ENCODE measurements at regions not wholly inside any gene's neighbourhood (a gene's known extent, or its start where the extent isn't known, plus 50 kb on each side); places are given as distances from the start of the nearest gene placed in this dataset.

DNA sequence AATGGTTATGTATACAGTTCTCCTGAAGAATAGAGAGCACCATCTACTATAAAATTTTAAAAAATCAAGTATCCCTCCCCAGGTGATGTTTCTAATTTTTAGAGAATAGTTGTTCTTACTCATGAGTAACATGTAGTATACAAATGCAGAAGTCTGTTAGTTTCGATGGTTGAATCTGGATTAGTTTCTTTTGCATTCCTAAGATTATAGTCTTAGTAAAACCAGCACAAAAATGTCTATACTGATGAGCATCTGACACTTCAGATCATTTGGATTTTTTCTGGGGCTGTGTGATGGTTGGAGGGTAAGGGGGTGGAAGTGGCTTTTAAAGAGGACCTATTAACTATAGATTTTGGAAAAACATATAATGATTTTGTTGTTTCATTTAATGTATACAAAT, 167.3 kb upstream of the SGO1 start:
- DNase-seq (ENCODE audit: extremely low read depth in 1 of 2, low read depth in 1 of 2), result no peak

DNA sequence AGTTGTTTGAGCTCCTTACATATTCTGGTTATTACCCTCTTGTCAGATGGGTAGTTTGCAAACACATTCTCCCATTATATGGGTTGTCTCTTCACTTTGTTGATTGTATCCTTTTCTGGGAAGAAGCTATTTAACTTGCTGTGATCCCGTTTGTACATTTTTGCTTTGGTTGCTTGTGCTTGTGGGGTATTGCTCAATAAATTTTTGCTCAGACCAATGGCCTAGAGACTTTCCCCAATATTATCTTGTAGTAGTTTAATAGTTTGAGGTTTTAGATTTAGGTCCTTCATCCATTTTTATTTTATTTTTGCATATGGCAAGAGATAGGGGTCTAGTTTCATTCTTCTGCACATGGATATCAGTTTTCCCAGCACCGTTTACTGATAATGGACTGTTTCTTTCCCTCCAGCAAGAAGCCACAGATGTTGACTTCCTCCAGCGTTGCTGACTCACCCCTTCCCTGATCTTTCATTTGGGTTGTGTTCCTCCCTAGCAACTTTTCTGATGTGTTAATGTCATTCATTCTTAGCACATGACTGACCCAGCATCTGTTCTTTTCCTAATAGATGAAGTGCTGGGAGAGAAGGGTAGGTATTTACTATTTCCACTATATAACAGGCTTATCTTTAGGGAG, 166.7 kb upstream of the SGO1 start:
- DNase-seq (ENCODE audit: extremely low read depth in 1 of 2, low read depth in 1 of 2), result no peak

DNA sequence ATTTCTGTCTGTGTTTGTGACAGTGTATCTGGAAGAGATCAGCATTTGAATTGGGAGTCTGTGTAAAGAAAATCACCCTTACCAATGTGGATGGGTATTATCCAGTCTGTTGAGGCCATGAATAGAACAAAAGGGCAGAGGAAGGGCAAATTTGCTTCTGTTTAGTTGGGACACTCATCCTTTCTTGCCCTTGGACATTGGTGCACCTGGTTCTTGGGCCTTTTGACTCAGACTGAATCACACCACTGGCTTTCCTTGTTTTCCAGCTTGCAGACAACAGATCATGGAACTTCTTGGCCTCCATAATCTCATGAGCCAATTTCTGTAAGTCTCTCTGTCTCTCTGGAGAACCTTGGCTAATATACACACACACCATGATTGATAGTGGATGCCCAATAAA, 164.4 kb upstream of the SGO1 start:
- DNase-seq (ENCODE audit: extremely low read depth in 1 of 2, low read depth in 1 of 2), result no peak

DNA sequence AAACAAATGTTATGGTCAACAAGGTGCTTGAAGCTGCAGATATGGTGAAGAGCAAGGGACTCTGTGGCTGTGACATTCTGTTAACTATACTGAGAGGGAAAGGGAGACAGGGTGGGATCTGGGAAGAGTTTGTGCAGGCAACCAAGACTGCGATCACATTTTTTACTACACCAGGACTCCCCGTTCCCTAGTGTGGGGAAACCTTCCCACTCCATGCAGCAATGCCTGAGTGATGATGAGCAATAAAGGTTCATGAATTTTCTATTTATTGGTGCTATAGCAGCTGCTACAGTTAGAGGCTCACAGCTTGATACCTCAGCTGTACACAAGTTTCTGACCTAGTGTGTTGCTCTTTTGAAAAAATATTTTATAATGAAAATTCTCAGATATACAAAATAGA, 160.9 kb upstream of the SGO1 start:
- DNase-seq (ENCODE audit: extremely low read depth in 1 of 2, low read depth in 1 of 2), result no peak

DNA sequence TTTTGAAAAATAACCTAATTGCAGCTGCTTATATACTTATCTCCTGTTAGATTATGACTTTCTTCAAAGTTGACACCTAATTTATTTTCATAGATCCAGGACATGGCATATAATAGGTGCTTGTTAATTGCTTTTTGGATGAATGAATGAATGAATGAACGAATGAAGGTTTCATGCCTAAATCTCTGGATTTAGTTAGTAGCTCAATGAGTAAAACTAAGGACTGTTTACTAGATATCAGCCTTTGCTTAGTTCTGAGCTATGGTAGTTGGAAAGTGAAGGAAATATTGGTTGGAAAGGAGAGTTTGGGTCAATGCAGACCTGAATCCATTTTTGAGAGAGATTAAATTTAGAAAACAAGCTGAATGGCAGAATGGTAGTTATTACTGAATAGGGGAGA, 160.4 kb upstream of the SGO1 start:
- no peak for DNase-seq (ENCODE audit: extremely low read depth in 1 of 2, low read depth in 1 of 2)

DNA sequence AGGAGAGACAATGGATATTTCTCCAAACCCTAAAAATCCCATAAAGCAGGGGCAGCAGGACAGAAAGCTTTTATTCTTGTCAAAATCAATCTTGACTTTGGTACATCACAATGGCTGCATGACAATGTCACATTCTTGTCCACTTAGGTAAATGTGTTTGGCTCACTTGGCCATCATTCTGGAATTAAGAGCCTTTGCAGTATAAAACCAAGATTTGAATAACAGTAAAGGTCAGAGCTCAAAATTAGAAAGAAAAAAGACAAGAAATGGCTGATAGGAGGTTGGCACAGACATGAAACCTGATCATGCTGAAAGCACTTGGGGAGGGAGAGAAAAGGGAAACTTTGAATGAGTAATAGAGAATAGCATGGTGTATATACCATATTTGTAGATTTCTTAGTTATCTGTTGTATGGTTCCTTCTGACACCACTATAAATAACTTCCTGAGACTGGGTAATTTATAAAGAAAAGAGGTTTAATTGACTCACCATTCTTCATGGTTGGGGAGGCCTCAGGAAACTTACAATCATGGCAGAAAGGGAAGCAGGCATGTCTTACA, 158.5 kb upstream of the SGO1 start:
- DNase-seq (ENCODE audit: extremely low read depth in 1 of 2, low read depth in 1 of 2), result no peak

DNA sequence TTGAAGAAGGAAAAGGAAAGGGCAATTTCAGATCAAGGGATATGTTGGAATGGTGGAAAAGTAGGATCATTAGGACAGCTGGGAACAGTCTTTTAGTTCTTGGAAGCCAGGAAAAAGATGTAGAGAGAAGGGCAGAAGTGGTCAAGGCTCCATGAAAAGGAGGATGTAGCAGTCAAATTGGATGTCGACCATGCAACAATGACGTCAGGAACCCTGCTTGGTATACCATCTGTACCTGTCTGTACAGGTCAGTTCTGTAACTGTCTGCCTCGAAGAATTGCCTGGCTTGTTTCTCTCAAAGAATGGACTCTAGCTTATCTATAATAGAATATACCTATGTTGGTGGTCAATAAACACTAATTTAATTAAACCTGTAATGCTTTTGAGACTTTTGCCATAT, 157.8 kb upstream of the SGO1 start:
- DNase-seq (ENCODE audit: extremely low read depth in 1 of 2, low read depth in 1 of 2), result no peak

DNA sequence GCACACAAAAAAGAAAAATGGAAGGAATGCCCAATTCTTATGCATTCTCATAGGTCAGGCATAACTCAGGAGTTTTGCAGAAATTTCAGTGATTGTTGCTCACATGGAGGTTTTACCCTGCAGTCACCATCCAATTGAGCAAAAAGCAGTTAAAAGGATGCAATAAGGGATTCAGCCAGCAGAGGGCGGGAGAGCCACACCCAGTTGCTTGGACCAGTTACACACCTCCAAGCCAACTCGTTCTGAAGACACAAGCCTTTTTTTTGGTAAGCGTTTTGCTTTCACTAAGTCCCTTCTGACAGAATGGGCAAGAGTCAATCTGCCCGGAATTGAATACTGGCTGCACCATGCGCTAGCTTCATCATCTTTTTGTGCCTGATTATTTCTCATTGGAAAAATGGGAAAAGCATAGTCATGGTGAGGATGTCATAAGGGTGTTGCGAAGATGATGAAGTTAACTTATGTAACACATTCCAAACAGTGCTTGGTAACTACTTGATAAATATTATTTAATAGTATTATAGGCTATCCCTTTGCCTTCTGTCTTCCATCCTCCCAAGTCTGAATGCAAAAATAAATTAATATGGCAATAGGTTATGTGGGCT, 154.4 kb upstream of the SGO1 start:
- DNase-seq (ENCODE audit: extremely low read depth in 1 of 2, low read depth in 1 of 2), result peak in 1 of 2 donors; percentile 31

DNA sequence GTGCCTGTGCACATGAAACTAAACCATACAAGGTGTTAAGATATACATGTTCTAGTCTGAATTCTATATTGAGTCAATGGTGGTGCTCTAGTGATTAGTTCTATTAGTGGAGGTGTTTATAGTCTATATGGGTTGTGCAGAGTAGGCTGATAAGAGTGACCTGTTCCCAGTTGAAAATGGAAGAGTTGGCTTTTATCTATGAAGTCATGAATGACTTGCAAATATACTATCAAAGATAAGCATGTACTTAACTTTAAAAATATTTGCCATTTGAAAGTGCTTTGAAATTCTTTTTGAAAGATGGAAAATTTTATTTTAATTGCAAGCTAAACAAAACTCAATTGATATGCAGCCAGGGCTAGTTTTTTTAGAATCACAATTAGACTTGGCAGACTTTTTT, 150.6 kb upstream of the SGO1 start:
- no peak for DNase-seq (ENCODE audit: extremely low read depth in 1 of 2, low read depth in 1 of 2)

DNA sequence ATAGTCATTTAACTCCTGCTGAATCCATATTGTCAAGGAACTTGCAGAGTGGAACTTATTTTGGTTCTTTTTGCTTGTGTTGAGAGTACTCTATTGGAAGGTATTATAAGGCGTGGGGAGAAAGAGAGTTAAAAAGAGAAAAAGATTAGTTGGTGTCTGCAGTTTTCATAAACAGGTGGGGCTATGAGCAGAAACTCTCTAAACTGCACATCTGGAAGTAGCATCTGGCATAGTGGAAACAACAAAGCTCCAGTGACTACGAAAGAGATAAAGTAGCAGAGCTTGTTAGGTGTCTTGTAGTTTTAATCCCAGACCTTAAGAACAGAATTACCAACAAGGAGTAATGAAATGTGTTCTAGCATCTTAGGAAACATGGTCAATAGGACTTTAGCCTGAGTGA, 148.8 kb upstream of the SGO1 start:
- DNase-seq (ENCODE audit: extremely low read depth in 1 of 2, low read depth in 1 of 2), result no peak

DNA sequence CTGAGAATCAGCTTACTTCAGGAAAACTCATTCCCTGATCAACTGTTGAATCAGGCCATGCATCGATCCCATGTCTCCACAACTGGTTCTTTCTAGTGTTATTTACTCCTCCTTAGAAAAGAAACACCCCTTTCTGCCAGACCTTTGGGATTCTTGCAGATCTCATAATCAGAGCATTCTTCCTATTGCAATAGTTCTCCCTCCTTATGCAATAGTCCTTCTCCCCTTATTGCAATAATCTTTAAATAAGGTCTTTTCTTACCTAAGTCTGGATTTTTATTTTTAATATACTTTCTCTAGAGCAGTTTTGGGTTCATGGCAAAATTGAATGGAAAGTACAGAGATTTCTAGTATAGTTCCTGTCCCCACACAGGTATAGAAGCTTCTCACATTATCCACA, 141.9 kb upstream of the SGO1 start:
- no peak for DNase-seq (ENCODE audit: extremely low read depth in 1 of 2, low read depth in 1 of 2)

DNA sequence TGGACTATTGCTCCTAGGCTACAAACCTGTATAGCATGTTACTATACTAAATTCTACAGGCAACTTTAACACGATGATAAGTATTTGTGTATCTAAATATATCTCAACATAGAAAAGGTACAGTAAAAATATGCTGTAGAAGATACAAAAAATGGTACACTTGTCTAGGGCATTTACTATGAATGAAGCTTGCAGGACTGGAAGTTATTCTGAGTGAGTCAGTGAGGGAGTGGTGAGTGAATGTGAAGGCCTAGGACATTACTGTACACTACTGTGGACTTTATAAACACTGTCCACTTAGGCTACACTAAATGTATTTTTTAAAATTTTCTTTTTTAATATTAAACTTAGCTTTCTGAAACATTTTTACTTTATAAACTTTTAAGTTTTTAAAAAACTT, 140.5 kb upstream of the SGO1 start:
- no peak for DNase-seq (ENCODE audit: extremely low read depth in 1 of 2, low read depth in 1 of 2)

DNA sequence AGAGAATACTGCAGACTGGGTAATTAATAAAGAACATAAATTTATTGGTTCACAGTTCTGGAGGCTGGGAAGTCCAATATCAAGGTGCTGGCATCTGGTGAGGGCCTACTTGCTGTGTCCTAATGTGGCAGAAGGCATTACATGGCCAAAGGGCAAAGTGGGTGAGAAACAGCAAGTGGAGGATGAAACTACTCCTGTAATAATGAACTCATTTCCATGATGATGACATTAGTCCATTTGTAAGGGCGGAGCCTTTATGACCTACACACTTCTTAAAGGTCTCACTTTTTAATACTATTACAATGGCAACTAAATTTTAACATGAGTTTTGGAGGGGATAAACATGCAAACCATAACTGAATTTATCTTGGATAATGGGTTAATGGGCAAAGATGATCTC, 139.6 kb upstream of the SGO1 start:
- DNase-seq (ENCODE audit: extremely low read depth in 1 of 2, low read depth in 1 of 2), result no peak

DNA sequence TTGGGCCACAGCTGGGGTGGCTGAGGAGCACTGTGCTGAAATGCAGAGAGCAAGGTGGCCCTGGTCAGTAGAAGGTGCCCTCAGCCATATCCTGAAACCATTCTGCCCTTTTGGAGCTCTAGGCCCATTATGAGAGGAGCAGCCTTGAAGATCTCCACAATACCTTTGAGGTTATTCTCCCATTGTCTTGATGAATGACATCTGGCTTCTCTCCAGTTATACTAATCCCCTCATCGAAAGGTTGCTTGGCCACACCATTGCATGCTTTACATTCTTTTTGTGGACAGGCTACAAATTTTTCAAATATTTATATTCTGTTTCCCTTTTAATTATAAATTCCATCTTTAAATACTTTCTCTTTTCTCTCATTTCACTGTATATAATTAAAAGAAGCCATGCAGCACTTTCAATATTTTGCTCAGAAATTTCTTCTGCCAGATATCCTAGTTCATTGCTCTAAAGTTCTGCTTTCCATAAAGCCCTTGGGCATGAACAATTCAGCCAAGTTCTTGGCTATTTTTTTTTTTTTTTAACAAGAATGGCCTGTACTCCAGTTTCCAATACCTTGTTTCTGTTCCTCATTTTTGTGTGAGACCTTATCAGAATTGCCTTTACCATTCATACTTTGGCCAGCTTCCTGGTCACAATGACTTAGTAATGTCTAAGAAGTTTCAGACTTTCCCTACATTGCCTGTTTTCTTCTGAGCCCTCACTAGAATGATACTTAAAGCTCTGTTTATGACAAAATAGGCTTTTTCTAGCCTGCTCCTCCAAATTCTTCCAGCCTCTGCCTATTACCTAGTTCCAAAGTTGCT, 138.9 kb upstream of the SGO1 start:
- DNase-seq (ENCODE audit: extremely low read depth in 1 of 2, low read depth in 1 of 2), result no peak

DNA sequence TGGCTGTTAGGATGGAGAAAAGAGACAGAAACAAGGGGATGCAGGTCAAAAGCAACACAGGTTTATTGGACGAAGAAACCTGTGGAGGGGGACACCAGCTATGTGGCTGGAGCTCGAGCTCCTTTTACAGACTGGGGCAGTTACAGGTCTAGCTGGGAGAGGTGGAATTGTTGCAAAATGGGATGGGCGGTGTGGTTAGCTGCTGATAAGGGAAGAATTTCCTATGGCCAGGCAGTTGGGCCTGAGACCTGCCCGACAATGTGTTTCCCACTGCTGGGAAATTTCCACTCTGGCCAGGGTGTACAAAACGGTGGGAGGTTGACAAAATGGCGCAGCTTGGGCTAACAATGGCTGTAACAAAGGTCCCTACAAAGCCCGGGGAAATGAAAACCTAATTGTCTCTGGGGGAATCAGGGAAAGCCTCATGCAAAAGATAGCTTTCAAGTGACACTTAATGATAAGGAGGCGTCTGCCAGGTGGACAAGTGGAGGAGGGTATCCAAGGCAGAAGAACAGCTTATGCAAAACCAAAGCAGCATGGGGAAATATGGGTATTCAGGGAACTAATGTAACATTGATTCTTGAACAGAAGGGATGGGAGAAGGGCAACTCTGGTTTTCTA, 137.4 kb upstream of the SGO1 start:
- no peak for DNase-seq (ENCODE audit: extremely low read depth in 1 of 2, low read depth in 1 of 2)

DNA sequence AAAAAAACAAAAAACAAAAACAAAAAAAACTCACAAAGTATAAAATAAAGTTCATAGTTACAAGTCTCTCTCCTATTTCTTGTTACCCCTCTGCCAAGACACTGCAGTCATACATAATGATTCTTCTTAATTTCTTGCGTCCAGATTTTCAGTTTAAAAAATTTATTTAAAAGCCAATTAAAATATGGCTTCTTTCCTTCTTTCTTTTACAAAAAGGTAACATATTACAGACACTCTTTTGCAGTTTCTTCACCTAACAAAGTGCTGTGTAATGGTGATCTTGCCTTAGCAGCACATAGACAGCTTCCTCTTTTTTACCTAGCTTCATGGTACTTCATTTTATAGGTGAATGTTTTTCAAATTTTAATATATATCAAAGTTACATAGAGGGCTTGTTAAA, 136.1 kb upstream of the SGO1 start:
- DNase-seq (ENCODE audit: extremely low read depth in 1 of 2, low read depth in 1 of 2), result no peak

DNA sequence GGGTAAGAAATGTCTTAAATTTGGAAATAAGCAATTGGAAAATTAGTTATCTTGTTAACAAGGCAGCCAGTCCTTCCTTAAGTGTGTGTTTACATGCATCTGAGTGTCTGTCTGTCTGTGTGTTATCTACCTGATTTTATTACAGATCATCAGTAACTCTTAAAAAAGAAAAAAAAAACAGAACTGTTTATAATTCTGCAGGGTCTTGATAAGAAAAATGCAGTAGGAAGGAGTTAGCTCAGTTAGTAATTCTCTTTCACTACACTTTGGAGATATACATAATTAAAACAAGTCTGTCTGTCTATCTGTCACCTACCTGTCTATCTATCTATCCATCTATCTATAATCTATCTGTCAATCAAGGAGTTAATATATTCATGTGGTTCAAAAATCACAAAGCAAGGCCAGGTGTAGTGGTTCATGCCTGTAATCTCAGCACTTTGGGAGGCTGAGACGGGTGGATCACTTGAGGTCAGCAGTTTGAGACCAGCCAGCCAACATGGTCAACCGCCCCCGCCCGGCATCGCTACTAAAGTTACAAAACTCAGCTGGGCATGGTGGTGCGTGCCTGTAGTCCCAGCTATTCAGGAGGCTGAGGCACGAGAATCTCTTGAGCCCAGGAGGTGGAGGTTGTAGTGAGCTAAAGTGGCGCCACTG, 135.5 kb upstream of the SGO1 start:
- no peak for DNase-seq (ENCODE audit: extremely low read depth in 1 of 2, low read depth in 1 of 2)

DNA sequence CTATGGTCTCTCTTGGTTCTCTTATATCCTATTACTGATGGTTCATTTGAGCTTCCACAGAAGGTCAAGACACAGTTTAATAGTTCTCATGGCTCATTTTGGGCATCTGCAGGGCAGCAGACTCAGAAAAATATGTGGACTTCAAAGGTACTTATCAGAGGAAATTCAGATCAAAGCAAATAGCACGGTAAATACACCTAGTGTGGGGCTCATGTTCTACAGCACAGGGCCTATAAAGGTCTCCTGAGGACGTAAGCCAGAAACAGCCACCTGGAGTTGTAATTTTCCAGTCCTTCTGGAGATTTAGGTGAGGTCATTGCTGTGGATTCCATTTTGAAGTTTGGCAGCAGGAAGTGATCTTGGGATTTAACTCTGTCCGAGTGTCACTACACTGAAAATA, 134.5 kb upstream of the SGO1 start:
- DNase-seq (ENCODE audit: extremely low read depth in 1 of 2, low read depth in 1 of 2), result no peak

DNA sequence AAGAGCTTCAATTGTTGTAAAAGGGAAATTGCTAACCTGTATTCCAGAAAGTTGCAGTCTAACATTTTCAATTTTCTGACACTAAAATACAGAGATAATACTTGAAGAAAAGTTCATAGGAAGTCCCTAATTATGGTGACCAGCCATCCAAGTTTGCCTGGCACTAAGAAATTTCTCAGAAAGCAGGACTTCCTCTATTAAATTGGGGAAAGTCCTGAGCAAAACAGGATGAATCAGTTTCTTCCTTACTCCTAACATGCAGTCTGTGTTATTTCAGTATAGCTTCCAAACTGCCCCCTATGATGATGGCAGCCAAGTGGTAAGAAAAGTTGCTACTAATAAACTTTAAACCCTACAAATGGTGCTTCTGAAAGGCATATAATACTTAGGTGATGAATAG, 133.5 kb upstream of the SGO1 start:
- DNase-seq (ENCODE audit: extremely low read depth in 1 of 2, low read depth in 1 of 2), result no peak

DNA sequence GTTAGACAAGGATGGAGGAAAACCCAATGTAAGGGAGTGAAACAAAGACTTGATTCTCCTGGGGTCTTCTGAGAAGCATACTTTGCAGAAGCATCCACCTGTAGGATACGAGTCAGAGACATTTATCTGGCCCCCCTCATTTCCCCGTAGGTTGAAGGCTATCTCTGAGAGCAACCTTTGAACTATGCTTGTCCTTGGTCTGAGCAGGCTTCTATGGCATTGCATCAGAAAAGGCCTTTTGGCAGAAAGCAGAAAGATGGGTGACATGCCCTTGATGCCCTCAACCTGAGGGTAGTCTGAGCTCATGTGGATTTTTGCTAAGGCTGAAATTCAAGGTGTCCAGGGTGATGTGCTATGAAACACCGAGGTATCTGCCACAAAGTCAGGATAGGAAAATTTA, 131.6 kb upstream of the SGO1 start:
- no peak for DNase-seq (ENCODE audit: extremely low read depth in 1 of 2, low read depth in 1 of 2)

DNA sequence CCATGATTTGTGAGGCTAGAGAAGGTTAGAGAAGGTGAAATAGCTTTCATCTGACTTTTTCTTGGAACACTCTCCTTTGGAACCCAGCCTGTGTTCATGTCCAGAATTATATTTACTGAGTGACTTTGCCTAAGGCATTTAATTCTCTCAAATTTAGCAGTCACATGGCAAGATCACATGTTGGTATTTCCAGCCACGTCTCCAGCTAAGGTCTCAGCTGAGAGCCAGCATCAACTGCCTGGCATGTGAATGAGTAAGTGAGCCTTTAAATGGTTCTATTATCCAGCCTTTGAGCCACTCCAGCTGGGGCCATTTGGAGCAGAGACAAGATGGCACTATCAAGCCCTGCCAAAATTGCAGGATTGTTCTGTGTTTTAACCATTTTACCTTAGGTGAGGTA, 130.2 kb upstream of the SGO1 start:
- no peak for DNase-seq (ENCODE audit: extremely low read depth in 1 of 2, low read depth in 1 of 2)
